Calu3 (cell line): ENCODE measurements at regions not wholly inside any gene's neighbourhood (a gene's known extent, or its start where the extent isn't known, plus 50 kb on each side); places are given as distances from the start of the nearest gene placed in this dataset.

Experiments
- BruUV-seq: library from RNA; stranded (reverse); fragments of 400-500 nt; replicated peaks from 2 replicates; lab custom pipeline; 2021; lab: Mats Ljungman, UMichigan
- CTCF ChIA-PET: fragments of 300-600 bp; sonication (Branson Sonifier 250); formaldehyde crosslinking; loops from one replicate; lab custom pipeline; 2022; ENCODE audit warnings: antibody characterized with exemption; lab: Charles Lee
- DNase-seq: peaks from one replicate; pipeline ENCODE4 v3.0.0; 2022
- H3K27ac Mint-ChIP-seq: one replicate; pipeline ENCODE4 v1.8.0; 2022; ENCODE audit warnings: mixed read lengths; ENCODE audit not compliant: unreplicated experiment
- H3K27me3 Mint-ChIP-seq: one replicate; pipeline ENCODE4 v1.8.0; 2022; ENCODE audit warnings: mixed read lengths; ENCODE audit not compliant: unreplicated experiment
- H3K36me3 Mint-ChIP-seq: one replicate; pipeline ENCODE4 v1.8.0; 2022; ENCODE audit warnings: mild to moderate bottlenecking, moderate library complexity, mixed read lengths; ENCODE audit not compliant: insufficient read depth, unreplicated experiment
- H3K4me1 Mint-ChIP-seq: one replicate; pipeline ENCODE4 v1.8.0; 2022; ENCODE audit warnings: mild to moderate bottlenecking, low read depth, mixed read lengths; ENCODE audit not compliant: unreplicated experiment
- H3K4me3 Mint-ChIP-seq: one replicate; pipeline ENCODE4 v1.8.0; 2022; ENCODE audit warnings: mild to moderate bottlenecking, low read depth, moderate library complexity, mixed read lengths; ENCODE audit not compliant: unreplicated experiment
- H3K9me3 Mint-ChIP-seq: one replicate; pipeline ENCODE4 v1.8.0; 2022; ENCODE audit warnings: low read depth, mixed read lengths; ENCODE audit not compliant: unreplicated experiment
- CTCF ChIP-seq: fragments of 200-600 bp; IDR thresholded peaks from one replicate; pipeline ENCODE4 v1.8.0; 2022; ENCODE audit warnings: antibody characterized with exemption; ENCODE audit not compliant: unreplicated experiment
- intact Hi-C: fragments of 100-400 bp; cut with micrococcal nuclease; formaldehyde crosslinking; loops from one replicate; pipeline ENCODE4 v1.10.0; 2022; ENCODE audit not compliant: unreplicated experiment

GRCh38 chr13:73250061-73250460, 191.3 kb downstream of the KLF5 start:
- Mint-ChIP-seq H3K27ac (peak overlapping the region; percentile 11), H3K36me3 (peaks cover 6% of the 10 kb centered on the region), H3K4me3 (no peak overlapping the region), H3K27me3 (no peaks in the 10 kb centered on the region), H3K4me1 (peaks cover 11% of the 10 kb centered on the region), H3K9me3 (peaks cover 3% of the 10 kb centered on the region)
- intact Hi-C loops, result no loop called here
- no peak for TF ChIP-seq CTCF
- CTCF ChIA-PET, result no interaction called here
- DNase-seq, result no peak
- no TSS peak for BruUV-seq

- DNase-seq, result peak; percentile 36
- Mint-ChIP-seq H3K4me1 (peaks cover 11% of the 10 kb centered on the region), H3K27ac (peak overlapping the region; percentile 90), H3K9me3 (peaks cover 3% of the 10 kb centered on the region), H3K4me3 (no peak overlapping the region), H3K36me3 (peaks cover 11% of the 10 kb centered on the region), H3K27me3 (no peaks in the 10 kb centered on the region)
- TSS peak; percentile 65 for BruUV-seq
- CTCF ChIA-PET, result interaction anchor here (0.6 to 1.0 kb wide), 3 partner anchors 33 to 120 kb away, joined by 3 read pairs; no protein-coding TSS in a partner anchor
- TF ChIP-seq CTCF, result no peak
- intact Hi-C loops, result loop anchor here (5.0 kb wide), 1 partner anchor 78 kb away; no protein-coding TSS in a partner anchor
Measured at GRCh38 chr13:73248711-73249580, 190.1 kb downstream of the KLF5 start.

- peaks cover 11% of the 10 kb centered on the region for H3K4me1 Mint-ChIP-seq
- BruUV-seq, result TSS peak; percentile 76
- CTCF ChIA-PET, result interaction anchor here (0.6 to 0.9 kb wide), 2 partner anchors 33 to 80 kb away, joined by 3 read pairs; no protein-coding TSS in a partner anchor
- no peak overlapping the region for H3K4me3 Mint-ChIP-seq
- H3K27ac Mint-ChIP-seq, result no peak overlapping the region
- H3K36me3 Mint-ChIP-seq, result peaks cover 11% of the 10 kb centered on the region
- DNase-seq, result no peak
- intact Hi-C loops, result loop anchor here (5.0 kb wide), 1 partner anchor 79 kb away; no protein-coding TSS in a partner anchor
- no peaks in the 10 kb centered on the region for H3K27me3 Mint-ChIP-seq
- no peak for TF ChIP-seq CTCF
- peaks cover 3% of the 10 kb centered on the region for H3K9me3 Mint-ChIP-seq
Measured at GRCh38 chr13:73248154-73248553, 189.3 kb downstream of the KLF5 start.

GRCh38 chr13:73245246-73245645, 186.4 kb downstream of the KLF5 start:
- intact Hi-C loops, result loop anchor here (2.0 to 5.0 kb wide), 2 partner anchors 28 to 82 kb away; no protein-coding TSS in a partner anchor
- H3K4me3 Mint-ChIP-seq, result no peak overlapping the region
- CTCF ChIA-PET, result no interaction called here
- DNase-seq, result peak; percentile 8
- H3K27ac Mint-ChIP-seq, result peak overlapping the region; percentile 83
- H3K36me3 Mint-ChIP-seq, result peaks cover 11% of the 10 kb centered on the region
- H3K27me3 Mint-ChIP-seq, result no peaks in the 10 kb centered on the region
- H3K4me1 Mint-ChIP-seq, result peaks cover 11% of the 10 kb centered on the region
- peaks cover 3% of the 10 kb centered on the region for H3K9me3 Mint-ChIP-seq
- no TSS peak for BruUV-seq
- no peak for TF ChIP-seq CTCF
